ENCODE measurements at regions not wholly inside any gene's neighbourhood (a gene's known extent, or its start where the extent isn't known, plus 50 kb on each side); places are given as distances from the start of the nearest gene placed in this dataset.

DNA sequence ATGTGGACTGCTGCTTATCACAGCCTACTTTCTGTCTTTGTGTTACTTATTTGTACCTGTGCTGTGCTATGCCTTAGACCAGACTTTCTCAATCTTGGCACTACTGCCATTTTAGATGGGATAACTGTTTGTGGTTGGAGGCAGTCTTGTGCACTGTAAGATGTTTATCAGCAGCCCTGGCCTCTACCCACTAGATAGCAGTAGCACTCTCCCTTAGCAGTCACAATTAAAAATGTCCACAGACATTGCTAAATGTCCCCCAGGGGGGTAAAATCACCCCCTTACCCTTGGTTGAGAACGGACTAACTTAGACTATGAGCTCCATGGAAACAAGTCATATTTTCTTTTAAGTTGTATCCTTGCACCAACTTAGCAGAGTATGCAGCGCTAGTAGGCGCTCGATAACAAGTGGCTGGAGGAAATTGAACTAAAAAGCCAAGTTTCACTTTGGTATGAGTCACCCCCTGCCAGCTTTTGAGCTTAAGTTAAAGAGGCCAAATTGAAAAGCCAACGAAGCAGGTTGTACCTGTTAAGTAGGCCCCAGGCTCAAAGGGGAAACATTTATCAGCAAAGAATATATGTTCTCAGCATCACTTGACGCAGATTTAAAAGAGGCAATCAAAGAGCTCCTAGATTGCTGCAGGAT lies 304.8 kb upstream of the SORL1-AS1 start:
- intact Hi-C loops (cut with DNase I; ENCODE audit: low total_unique reads) = no loop called here
- no peaks in the 10 kb centered on the region for H3K4me1 ChIP-seq
- TF ChIP-seq POLR2AphosphoS5 (IDR thresholded peaks at IDR 0.05) = no peak
- no peak for TF ChIP-seq POLR2A (IDR thresholded peaks at IDR 0.05)
- TF ChIP-seq, protein P1, sequence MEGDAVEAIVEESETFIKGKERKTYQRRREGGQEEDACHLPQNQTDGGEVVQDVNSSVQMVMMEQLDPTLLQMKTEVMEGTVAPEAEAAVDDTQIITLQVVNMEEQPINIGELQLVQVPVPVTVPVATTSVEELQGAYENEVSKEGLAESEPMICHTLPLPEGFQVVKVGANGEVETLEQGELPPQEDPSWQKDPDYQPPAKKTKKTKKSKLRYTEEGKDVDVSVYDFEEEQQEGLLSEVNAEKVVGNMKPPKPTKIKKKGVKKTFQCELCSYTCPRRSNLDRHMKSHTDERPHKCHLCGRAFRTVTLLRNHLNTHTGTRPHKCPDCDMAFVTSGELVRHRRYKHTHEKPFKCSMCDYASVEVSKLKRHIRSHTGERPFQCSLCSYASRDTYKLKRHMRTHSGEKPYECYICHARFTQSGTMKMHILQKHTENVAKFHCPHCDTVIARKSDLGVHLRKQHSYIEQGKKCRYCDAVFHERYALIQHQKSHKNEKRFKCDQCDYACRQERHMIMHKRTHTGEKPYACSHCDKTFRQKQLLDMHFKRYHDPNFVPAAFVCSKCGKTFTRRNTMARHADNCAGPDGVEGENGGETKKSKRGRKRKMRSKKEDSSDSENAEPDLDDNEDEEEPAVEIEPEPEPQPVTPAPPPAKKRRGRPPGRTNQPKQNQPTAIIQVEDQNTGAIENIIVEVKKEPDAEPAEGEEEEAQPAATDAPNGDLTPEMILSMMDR (IDR thresholded peaks at IDR 0.05) = no peak
- no peak overlapping the region for H3K27ac ChIP-seq
- H3K9me3 ChIP-seq = no peaks in the 10 kb centered on the region
- no peak overlapping the region for H3K4me3 ChIP-seq
- no peaks in the 10 kb centered on the region for H3K27me3 ChIP-seq
- no peak for DNase-seq (ENCODE audit: low spot score in 2 of 2)
- no peaks in the 10 kb centered on the region for H3K36me3 ChIP-seq

DNA sequence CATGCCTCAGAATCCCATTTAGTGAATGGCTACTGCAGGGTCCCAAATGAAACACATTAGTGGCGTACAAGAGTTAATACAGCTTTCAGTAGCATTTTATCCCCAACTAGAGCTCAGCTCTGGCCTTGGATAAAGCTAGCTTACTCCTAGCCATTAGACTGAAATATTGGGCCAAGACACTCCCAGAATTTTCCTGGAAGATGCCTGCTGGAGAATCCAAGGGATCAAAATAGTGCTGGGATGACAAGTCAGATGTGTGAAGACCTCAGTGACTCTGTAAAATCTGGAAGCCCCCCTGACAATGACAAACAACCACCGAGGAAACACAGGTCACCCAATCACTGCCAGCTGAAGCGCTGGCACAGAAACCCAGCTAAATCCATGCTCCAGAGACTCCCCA lies 303.1 kb upstream of the SORL1-AS1 start:
- Histone ChIP-seq H3K36me3 (no peaks in the 10 kb centered on the region), H3K27ac (peak overlapping the region in 1 of 2 donors; percentile 23), H3K4me3 (no peak overlapping the region), H3K27me3 (no peaks in the 10 kb centered on the region), H3K4me1 (no peaks in the 10 kb centered on the region), H3K9me3 (no peaks in the 10 kb centered on the region)
- intact Hi-C loops (cut with DNase I; ENCODE audit: low total_unique reads) = no loop called here
- DNase-seq (ENCODE audit: low spot score in 2 of 2) = no peak
- TF ChIP-seq POLR2AphosphoS5 (IDR thresholded peaks at IDR 0.05) = no peak

DNA sequence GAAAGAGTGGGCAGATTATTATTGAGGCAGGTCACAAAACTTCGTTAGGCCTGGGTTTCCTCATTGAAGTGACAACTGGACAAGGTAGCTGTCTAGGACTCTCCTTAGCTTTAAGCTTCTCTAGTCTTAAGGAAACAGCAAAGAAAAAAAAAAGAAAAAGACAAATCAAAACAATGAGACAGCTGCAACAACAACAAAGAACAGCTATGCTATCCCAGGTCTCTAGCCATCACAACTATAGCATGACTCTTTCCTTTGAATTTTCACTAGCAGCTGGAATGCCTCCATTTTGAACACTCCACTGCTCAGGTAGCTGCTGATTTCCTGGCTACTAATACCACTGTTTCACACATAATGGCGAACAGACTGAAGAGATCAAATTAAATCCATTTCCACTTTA lies 302.4 kb upstream of the SORL1-AS1 start:
- H3K9me3 ChIP-seq = no peaks in the 10 kb centered on the region
- peak overlapping the region; percentile 23 to 59 for H3K27ac ChIP-seq
- H3K36me3 ChIP-seq = no peaks in the 10 kb centered on the region
- no peaks in the 10 kb centered on the region for H3K4me1 ChIP-seq
- intact Hi-C loops (cut with DNase I; ENCODE audit: low total_unique reads) = no loop called here
- no peaks in the 10 kb centered on the region for H3K27me3 ChIP-seq
- DNase-seq (ENCODE audit: low spot score in 2 of 2) = no peak
- no peak for TF ChIP-seq POLR2AphosphoS5 (IDR thresholded peaks at IDR 0.05)
- H3K4me3 ChIP-seq = no peak overlapping the region

DNA sequence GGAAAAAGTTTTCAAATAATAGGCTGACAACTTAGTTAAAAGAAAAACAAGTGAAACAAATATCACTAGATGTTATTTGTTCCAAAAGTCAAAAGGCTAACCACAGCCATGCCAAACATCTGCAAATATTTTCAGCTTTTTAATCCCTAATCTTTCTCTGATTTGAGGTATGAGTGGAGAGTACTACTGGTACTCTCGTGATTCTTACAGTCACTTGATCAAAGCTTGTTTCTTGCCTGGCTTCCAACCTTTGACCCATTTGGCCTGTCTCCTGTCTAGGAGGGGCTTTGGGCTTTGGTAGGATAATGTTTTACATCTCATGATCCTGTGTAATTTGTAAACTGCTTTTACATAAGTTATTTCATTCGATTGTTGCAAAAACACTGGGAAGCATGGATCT lies 301.8 kb upstream of the SORL1-AS1 start:
- Histone ChIP-seq H3K27ac (peak overlapping the region; percentile 59 to 71), H3K4me3 (no peak overlapping the region), H3K27me3 (no peaks in the 10 kb centered on the region), H3K9me3 (no peaks in the 10 kb centered on the region), H3K36me3 (no peaks in the 10 kb centered on the region), H3K4me1 (no peaks in the 10 kb centered on the region)
- TF ChIP-seq, protein P1 (IDR thresholded peaks at IDR 0.05) = no peak
- TF ChIP-seq POLR2A (IDR thresholded peaks at IDR 0.05) = no peak
- peak in 2 of 3 donors; percentile 63 to 71 for TF ChIP-seq POLR2AphosphoS5 (IDR thresholded peaks at IDR 0.05)
- peak in 1 of 2 donors; percentile 41 for DNase-seq (ENCODE audit: low spot score in 2 of 2)
- intact Hi-C loops (cut with DNase I; ENCODE audit: low total_unique reads) = no loop called here

DNA sequence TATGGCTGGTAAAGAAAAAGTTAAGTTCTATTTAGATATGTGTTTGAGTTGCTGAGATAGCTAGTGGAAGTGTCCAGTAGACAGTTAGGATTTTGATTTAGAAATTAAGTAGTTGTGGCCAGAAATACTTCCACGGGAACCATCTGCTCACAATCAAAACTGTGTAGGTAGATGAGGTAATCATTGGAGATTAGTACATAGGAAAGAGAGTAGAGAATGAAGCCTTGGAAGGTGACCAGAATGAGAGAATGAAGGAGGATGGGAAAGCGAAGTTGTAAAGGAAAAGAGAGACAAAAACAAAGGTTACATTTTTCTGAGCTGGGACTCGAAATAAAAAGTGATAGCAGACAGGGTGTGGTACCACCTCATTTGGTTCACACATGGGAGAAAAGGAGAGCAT lies 296.9 kb upstream of the SORL1-AS1 start:
- Histone ChIP-seq H3K36me3 (no peaks in the 10 kb centered on the region), H3K27ac (peak overlapping the region in 1 of 2 donors; percentile 36), H3K4me1 (no peaks in the 10 kb centered on the region), H3K4me3 (no peak overlapping the region), H3K9me3 (no peaks in the 10 kb centered on the region), H3K27me3 (no peaks in the 10 kb centered on the region)
- TF ChIP-seq POLR2A (IDR thresholded peaks at IDR 0.05) (no peak), POLR2AphosphoS5 (IDR thresholded peaks at IDR 0.05) (no peak)
- TF ChIP-seq, protein P1 (IDR thresholded peaks at IDR 0.05) = no peak
- intact Hi-C loops (cut with DNase I; ENCODE audit: low total_unique reads) = no loop called here
- no peak for DNase-seq (ENCODE audit: low spot score in 2 of 2)

DNA sequence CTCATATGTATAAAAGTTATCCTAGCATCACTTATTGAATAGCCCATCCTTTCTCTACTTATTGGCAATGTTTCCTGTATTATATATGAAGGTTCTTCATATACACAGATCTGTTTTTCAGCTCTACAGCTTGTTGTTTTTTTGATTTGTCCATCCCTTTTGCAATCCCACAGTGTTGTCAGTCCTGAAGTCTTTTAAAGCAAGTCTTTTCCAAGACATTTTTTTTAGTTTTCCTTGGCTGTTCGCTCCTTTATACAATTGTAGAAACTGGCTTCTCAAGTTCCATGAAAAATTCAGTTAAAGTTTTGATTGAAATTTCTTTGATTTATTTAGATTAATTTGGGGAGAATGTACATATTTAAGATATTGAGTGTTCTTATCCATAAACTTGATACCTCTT lies 295.3 kb upstream of the SORL1-AS1 start:
- Histone ChIP-seq H3K36me3 (no peaks in the 10 kb centered on the region), H3K27me3 (no peaks in the 10 kb centered on the region), H3K4me1 (no peaks in the 10 kb centered on the region), H3K9me3 (peaks cover 0 to 7% of the 10 kb centered on the region in 2 donors), H3K4me3 (no peak overlapping the region), H3K27ac (no peak overlapping the region)
- TF ChIP-seq POLR2AphosphoS5 (IDR thresholded peaks at IDR 0.05) (no peak), POLR2A (IDR thresholded peaks at IDR 0.05) (no peak)
- TF ChIP-seq, protein P1 (IDR thresholded peaks at IDR 0.05) = no peak
- DNase-seq (ENCODE audit: low spot score in 2 of 2) = no peak
- intact Hi-C loops (cut with DNase I; ENCODE audit: low total_unique reads) = no loop called here

Measured in breast epithelium (tissue), 4 donors.